PC-3 (cell line): ENCODE measurements at regions not wholly inside any gene's neighbourhood (a gene's known extent, or its start where the extent isn't known, plus 50 kb on each side); places are given as distances from the start of the nearest gene placed in this dataset.

Experiments used
- ATAC-seq: fragments of 200-7000 bp; cut with Tn5 transposase; 2 replicates; pipeline ENCODE4 v1.9.1; 2020; ENCODE audit warnings: mild to moderate bottlenecking, moderate library complexity
- BruUV-seq: library from RNA; stranded (reverse); fragments of 400-500 nt; replicated peaks from 2 replicates; lab custom pipeline; 2021; lab: Mats Ljungman, UMichigan
- CTCF ChIA-PET: fragments of 300-600 bp; sonication (Branson Sonifier 250); formaldehyde crosslinking; loops from one replicate; lab custom pipeline; 2022; ENCODE audit warnings: antibody characterized with exemption; lab: Charles Lee
- POLR2A ChIA-PET: fragments of 300-600 bp; sonication (Branson Sonifier 250); formaldehyde crosslinking; loops from one replicate; lab custom pipeline; 2022; ENCODE audit warnings: antibody characterized with exemption; ENCODE audit not compliant: unreplicated experiment; lab: Charles Lee
- DNase-seq: peaks from one replicate; pipeline ENCODE4 v3.0.0-alpha.2; 2015
- H2AFZ ChIP-seq: fragments of 300-600 bp; sonication (generic); 2 replicates; pipeline ENCODE4 v1.6.0; 2016; ENCODE audit warnings: antibody characterized with exemption, low read length
- H3F3A ChIP-seq: fragments of 300-600 bp; sonication (generic); one replicate; pipeline ENCODE4 v1.6.0; 2017; ENCODE audit warnings: antibody characterized with exemption, low read length, control low read depth, mild to moderate bottlenecking; ENCODE audit not compliant: unreplicated experiment
- H3K27ac ChIP-seq: fragments of 300-600 bp; sonication (generic); 2 replicates; pipeline ENCODE4 v1.5.1; 2016; ENCODE audit warnings: mild to moderate bottlenecking, low read length
- H3K27me3 ChIP-seq: fragments of 300-600 bp; sonication (generic); 2 replicates; pipeline ENCODE4 v1.6.1; 2016; ENCODE audit warnings: low read length, mixed read lengths
- H3K36me3 ChIP-seq: fragments of 300-600 bp; sonication (generic); 2 replicates; pipeline ENCODE4 v1.6.1; 2016; ENCODE audit warnings: low read depth, mixed run types, low read length, mixed read lengths
- H3K4me1 ChIP-seq: fragments of 300-600 bp; sonication (generic); 2 replicates; pipeline ENCODE4 v1.5.1; 2016; ENCODE audit warnings: low read length; ENCODE audit not compliant: insufficient read depth
- H3K4me2 ChIP-seq: fragments of 300-600 bp; sonication (generic); 2 replicates; pipeline ENCODE4 v1.6.0; 2016; ENCODE audit warnings: low read length
- H3K4me3 ChIP-seq: fragments of 300-600 bp; sonication (generic); 2 replicates; pipeline ENCODE4 v1.5.1; 2016; ENCODE audit warnings: mild to moderate bottlenecking, low read length, mixed read lengths
- H3K79me2 ChIP-seq: fragments of 300-600 bp; sonication (generic); 2 replicates; pipeline ENCODE4 v1.6.1; 2017; ENCODE audit warnings: low read length, mixed read lengths
- H3K9ac ChIP-seq: fragments of 300-600 bp; sonication (generic); 2 replicates; pipeline ENCODE4 v1.6.0; 2016; ENCODE audit warnings: mild to moderate bottlenecking, low read length
- H3K9me2 ChIP-seq: fragments of 300-600 bp; sonication (generic); replicated peaks from 2 replicates; pipeline ENCODE4 v1.6.1; 2016; ENCODE audit warnings: mixed run types, low read length, mixed read lengths
- H3K9me3 ChIP-seq: fragments of 300-600 bp; sonication (generic); 2 replicates; pipeline ENCODE4 v1.6.1; 2016; ENCODE audit warnings: low read length, mixed read lengths
- H4K20me1 ChIP-seq: fragments of 300-600 bp; sonication (generic); 2 replicates; pipeline ENCODE4 v1.6.1; 2016; ENCODE audit warnings: low read length, mixed read lengths
- CTCF ChIP-seq: fragments of 300-600 bp; sonication (generic); conservative IDR thresholded peaks from 2 replicates; pipeline ENCODE4 v1.5.1; 2017; ENCODE audit warnings: antibody characterized with exemption, low read depth, mild to moderate bottlenecking, low read length
- EZH2 ChIP-seq: fragments of 300-600 bp; sonication (generic); IDR thresholded peaks from one replicate; pipeline ENCODE4 v1.6.1; 2017; ENCODE audit warnings: antibody characterized with exemption, mild to moderate bottlenecking, low read length; ENCODE audit not compliant: unreplicated experiment
- EZH2phosphoT487 ChIP-seq: fragments of 300-600 bp; sonication (generic); IDR thresholded peaks from 2 replicates; pipeline ENCODE4 v1.6.1; 2018; ENCODE audit warnings: mild to moderate bottlenecking, antibody characterized with exemption, low read length, borderline replicate concordance
- intact Hi-C: fragments of 100-400 bp; cut with micrococcal nuclease; formaldehyde crosslinking; loops from 2 replicates; pipeline ENCODE4 v1.9.0; 2023

- no peaks in the 10 kb centered on the region for H3K79me2 ChIP-seq
- no peaks in the 10 kb centered on the region for H3K9me3 ChIP-seq
- H3K9ac ChIP-seq = no peak overlapping the region
- H3K27me3 ChIP-seq = no peaks in the 10 kb centered on the region
- ChIA-PET POLR2A (no interaction called here), CTCF (no interaction called here)
- H3F3A ChIP-seq = no peaks in the 10 kb centered on the region
- no peaks in the 10 kb centered on the region for H3K36me3 ChIP-seq
- no peaks in the 10 kb centered on the region for H3K9me2 ChIP-seq
- TF ChIP-seq EZH2 = no peak
- no peak for TF ChIP-seq CTCF
- no peak for TF ChIP-seq EZH2phosphoT487
- ATAC-seq (no peak), DNase-seq (no peak)
- intact Hi-C loops = no loop called here
- H4K20me1 ChIP-seq = no peaks in the 10 kb centered on the region
- H2AFZ ChIP-seq = no peak overlapping the region
- BruUV-seq = no TSS peak
- no peaks in the 10 kb centered on the region for H3K4me1 ChIP-seq
- no peak overlapping the region for H3K4me2 ChIP-seq
- H3K27ac ChIP-seq = no peak overlapping the region
- H3K4me3 ChIP-seq = no peak overlapping the region
These were observed 1165.6 kb upstream of the SEMA6A start for GRCh38 chr5:117740268-117740667.

- H4K20me1 ChIP-seq = no peaks in the 10 kb centered on the region
- intact Hi-C loops = no loop called here
- ChIA-PET POLR2A (no interaction called here), CTCF (no interaction called here)
- H3K27ac ChIP-seq = no peak overlapping the region
- H3K9me3 ChIP-seq = no peaks in the 10 kb centered on the region
- no peak for ATAC-seq
- H3K9me2 ChIP-seq = no peaks in the 10 kb centered on the region
- no peaks in the 10 kb centered on the region for H3K27me3 ChIP-seq
- no TSS peak for BruUV-seq
- no peaks in the 10 kb centered on the region for H3K36me3 ChIP-seq
- no peaks in the 10 kb centered on the region for H3K79me2 ChIP-seq
- H3K9ac ChIP-seq = no peak overlapping the region
- no peaks in the 10 kb centered on the region for H3F3A ChIP-seq
- no peak overlapping the region for H2AFZ ChIP-seq
- H3K4me3 ChIP-seq = no peak overlapping the region
- no peaks in the 10 kb centered on the region for H3K4me1 ChIP-seq
- DNase-seq = no peak
- TF ChIP-seq CTCF = no peak
- no peak for TF ChIP-seq EZH2
- TF ChIP-seq EZH2phosphoT487 = no peak
- H3K4me2 ChIP-seq = no peak overlapping the region
These were observed 1163.9 kb upstream of the SEMA6A start for GRCh38 chr5:117738571-117738970.

GRCh38 chr5:117736698-117737097, 1162.1 kb upstream of the SEMA6A start:
- Histone ChIP-seq H3F3A (no peaks in the 10 kb centered on the region), H3K9me2 (no peaks in the 10 kb centered on the region), H3K79me2 (no peaks in the 10 kb centered on the region), H3K27me3 (no peaks in the 10 kb centered on the region), H3K27ac (no peak overlapping the region), H3K9ac (no peak overlapping the region), H3K4me2 (no peak overlapping the region), H4K20me1 (no peaks in the 10 kb centered on the region), H3K4me1 (no peaks in the 10 kb centered on the region), H3K9me3 (no peaks in the 10 kb centered on the region), H2AFZ (no peak overlapping the region), H3K4me3 (no peak overlapping the region), H3K36me3 (no peaks in the 10 kb centered on the region)
- ATAC-seq = no peak
- ChIA-PET POLR2A (no interaction called here), CTCF (no interaction called here)
- no TSS peak for BruUV-seq
- no peak for TF ChIP-seq CTCF
- intact Hi-C loops = no loop called here
- no peak for DNase-seq
